D721Med (cell line): ENCODE measurements at regions not wholly inside any gene's neighbourhood (a gene's known extent, or its start where the extent isn't known, plus 50 kb on each side); places are given as distances from the start of the nearest gene placed in this dataset.

Source experiments
- DNase-seq: peaks from one replicate; pipeline ENCODE4 v3.0.0; 2011; ENCODE audit warnings: low spot score; ENCODE audit not compliant: insufficient read length
- FAIRE-seq: peaks from 2 replicates; lab custom pipeline; 2011; peaks lifted over from hg19 to GRCh38; lab: Jason Lieb, UNC
- TF ChIP-seq, protein P1 (sequence below): IDR thresholded peaks from 2 replicates; pipeline ENCODE4 v1.5.1; 2012; ENCODE audit warnings: mild to moderate bottlenecking, control low read depth; ENCODE audit not compliant: insufficient read depth; ENCODE audit errors: missing control alignments

DNA sequence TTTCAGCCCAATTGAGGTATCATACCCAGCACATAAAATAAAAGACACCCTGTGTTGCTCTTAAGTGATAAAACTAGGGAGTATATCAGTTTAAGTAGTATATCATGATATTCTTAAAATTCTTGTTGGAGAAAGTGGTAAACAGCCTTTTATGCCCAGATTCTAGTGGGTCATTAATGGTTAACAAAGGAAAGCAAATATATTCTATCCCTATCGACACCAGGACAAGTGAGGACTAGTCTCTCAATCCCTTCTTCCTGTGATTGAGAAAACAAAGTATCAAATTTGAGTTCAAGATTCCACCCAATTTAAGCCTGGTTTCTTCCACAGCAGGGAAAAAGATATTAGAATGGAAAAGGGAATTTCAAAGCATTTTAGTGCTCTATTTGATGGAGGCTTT, 142.4 kb upstream of the IL12A start:
- FAIRE-seq (no peak), DNase-seq (no peak)
- TF ChIP-seq, protein P1, sequence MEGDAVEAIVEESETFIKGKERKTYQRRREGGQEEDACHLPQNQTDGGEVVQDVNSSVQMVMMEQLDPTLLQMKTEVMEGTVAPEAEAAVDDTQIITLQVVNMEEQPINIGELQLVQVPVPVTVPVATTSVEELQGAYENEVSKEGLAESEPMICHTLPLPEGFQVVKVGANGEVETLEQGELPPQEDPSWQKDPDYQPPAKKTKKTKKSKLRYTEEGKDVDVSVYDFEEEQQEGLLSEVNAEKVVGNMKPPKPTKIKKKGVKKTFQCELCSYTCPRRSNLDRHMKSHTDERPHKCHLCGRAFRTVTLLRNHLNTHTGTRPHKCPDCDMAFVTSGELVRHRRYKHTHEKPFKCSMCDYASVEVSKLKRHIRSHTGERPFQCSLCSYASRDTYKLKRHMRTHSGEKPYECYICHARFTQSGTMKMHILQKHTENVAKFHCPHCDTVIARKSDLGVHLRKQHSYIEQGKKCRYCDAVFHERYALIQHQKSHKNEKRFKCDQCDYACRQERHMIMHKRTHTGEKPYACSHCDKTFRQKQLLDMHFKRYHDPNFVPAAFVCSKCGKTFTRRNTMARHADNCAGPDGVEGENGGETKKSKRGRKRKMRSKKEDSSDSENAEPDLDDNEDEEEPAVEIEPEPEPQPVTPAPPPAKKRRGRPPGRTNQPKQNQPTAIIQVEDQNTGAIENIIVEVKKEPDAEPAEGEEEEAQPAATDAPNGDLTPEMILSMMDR, result no peak

DNA sequence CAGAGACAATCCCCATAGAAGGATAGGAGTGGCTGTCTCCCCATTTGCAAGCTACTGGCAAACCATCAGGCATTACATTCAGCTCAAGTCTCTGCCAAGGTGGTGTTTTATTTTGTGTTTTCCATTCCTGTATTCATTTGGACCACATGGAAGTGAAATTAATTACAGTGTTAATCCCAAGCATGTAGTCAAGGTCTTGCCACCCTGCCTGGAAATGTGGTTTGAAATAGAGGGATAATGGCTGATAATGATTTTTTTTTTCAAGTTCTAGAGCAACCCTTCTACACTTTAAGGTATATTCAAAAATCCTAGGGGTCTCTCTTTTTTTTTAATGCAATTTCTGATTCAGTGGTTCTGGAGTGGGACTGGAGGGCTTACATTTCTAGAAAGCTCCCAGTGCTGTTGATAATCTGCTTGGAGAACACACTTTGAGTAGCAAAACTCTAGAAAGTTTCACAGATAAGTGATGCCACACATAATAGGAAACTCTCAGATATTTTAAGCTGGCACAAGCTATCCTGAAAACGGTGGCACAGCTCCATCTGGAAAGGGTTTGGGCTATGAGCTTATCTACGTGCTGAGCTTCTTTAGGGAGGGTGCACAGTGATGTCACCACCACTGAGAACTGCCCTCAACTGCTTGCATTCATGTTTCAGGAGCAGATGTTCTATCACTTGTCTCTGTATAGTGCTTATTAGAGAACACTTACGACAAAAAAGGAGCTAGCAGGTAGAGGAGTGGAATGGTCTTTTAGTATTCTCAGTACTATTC, 140.1 kb upstream of the IL12A start:
- DNase-seq, result no peak
- TF ChIP-seq, protein P1, result no peak
- FAIRE-seq, result no peak

DNA sequence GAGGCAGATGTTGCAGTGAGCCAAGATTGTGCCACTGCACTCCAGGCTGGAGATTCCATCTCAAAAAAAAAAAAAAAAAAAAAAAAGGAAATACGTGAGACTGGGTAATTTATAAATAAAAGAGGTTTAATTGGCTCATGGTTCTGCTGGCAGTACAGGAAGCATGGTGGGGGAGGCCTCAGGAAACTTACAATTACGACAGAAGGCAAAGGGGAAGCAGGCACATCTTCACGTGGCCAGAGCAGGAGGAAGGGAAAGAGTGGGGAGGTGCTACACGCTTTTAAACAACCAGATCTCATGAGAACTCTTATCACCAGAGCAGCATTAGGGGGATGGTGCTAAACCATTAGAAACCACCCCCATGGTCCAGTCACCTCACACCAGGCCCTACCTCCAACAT, 138.2 kb upstream of the IL12A start:
- FAIRE-seq, result no peak
- TF ChIP-seq, protein P1, result no peak

DNA sequence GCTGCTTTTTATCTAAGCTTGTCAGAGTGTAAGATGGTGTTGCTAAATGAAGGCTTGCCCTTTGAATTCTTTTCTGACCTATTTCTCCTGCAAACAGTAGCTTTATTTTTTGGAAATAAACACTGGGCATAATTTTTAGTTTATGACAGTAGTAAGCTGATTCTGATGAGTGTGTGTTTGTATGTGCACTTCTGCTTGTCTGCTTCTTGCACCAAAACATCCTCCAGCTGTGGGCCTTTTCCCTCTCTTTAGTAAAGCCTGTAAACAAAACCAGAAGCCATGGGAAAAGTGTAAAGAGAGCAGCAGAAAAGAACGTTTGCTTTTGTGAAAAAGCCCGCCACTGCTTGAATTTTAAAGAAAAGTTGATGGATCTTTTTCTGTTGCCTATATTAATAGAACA, 136.4 kb upstream of the IL12A start:
- TF ChIP-seq, protein P1, result no peak
- FAIRE-seq, result no peak
- DNase-seq, result no peak

More for the DNA sequence above, 138.2 kb upstream of the IL12A start:
- no peak for DNase-seq

DNA sequence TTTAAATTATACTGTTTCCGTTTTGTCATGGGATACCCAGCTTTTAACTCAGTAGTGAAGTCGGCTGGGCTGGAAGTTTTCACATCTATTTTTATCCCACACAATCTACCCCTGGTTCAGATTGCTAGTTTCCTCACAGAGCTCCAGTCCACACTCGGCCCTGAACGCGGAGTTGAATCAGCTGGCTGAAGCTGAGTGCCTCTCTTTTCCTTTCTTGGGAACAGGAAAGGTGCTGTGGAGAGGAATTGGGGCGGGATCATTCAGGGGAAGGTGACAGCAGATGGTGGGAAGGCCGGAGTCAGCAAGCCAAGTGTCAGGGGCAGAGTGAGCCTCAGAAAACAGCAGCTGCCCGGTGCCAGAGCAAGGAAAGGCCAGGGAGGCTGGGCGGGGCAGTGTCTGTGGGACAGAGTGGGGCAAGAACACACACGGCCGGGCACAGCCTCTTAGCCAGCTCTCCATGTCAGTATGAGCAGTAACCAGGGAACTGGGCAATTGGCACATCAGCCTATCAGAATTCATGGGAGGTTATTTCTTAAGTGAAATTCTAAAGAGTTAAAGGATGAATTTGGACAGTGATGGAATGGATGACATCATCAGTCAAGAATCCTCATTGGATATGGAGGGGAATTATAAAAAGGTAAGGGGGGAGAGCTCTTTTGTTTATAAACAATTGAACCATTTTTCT, 135.7 kb upstream of the IL12A start:
- TF ChIP-seq, protein P1, result no peak
- DNase-seq, result no peak
- no peak for FAIRE-seq

DNA sequence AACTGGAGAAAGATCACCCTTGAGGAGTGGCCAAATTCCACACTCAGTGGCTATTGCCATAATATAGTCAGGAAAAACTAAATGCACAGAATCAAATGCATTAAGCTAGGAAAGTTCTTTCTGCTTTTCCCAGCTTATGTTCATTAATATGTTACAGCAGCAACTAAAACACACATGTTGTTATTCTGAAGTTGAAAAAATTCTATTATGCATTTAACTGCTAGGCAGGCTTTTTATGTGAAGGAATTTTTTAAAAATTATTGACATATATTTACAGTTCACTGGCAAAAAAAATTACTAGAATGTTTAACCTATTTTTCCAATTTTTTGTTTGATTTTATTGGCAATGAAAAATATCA, 135.2 kb upstream of the IL12A start:
- DNase-seq (no peak), FAIRE-seq (no peak)
- TF ChIP-seq, protein P1, result no peak
